ENCODE measurements at regions not wholly inside any gene's neighbourhood (a gene's known extent, or its start where the extent isn't known, plus 50 kb on each side); places are given as distances from the start of the nearest gene placed in this dataset.
"Not testable (repeated sequence)": the region's sequence is repeated elsewhere in the genome, so short reads cannot be mapped to it uniquely, and the experiment has no call there.

GRCh38 chr12:67039995-67040860 is 228.9 kb upstream of the CAND1 start:
- CTCF ChIA-PET: no interaction called here

GRCh38 chr12:67040861-67041137 is 228.4 kb upstream of the CAND1 start:
- H3K9me3 Mint-ChIP-seq: no peaks in the 10 kb centered on the region

More at GRCh38 chr12:67039995-67040860, 228.9 kb upstream of the CAND1 start:
- H3K4me3 Mint-ChIP-seq: no peak overlapping the region
- H3K27me3 Mint-ChIP-seq (ENCODE audit: low read depth): no peaks in the 10 kb centered on the region
- intact Hi-C loops (cut with micrococcal nuclease): no loop called here
- DNase-seq: no peak
- H3K27ac Mint-ChIP-seq: no peak overlapping the region
- H3K4me1 Mint-ChIP-seq (ENCODE audit: low read depth): peaks cover 3% of the 10 kb centered on the region
- no peaks in the 10 kb centered on the region for H3K9me3 Mint-ChIP-seq
- no peaks in the 10 kb centered on the region for H3K36me3 Mint-ChIP-seq (ENCODE audit: low read depth)

GRCh38 chr12:67042697-67043131 is 226.4 kb upstream of the CAND1 start:
- Mint-ChIP-seq H3K27ac (no peak overlapping the region), H3K4me1 (ENCODE audit: low read depth) (peaks cover 3% of the 10 kb centered on the region), H3K27me3 (ENCODE audit: low read depth) (no peaks in the 10 kb centered on the region), H3K36me3 (ENCODE audit: low read depth) (no peaks in the 10 kb centered on the region), H3K9me3 (no peaks in the 10 kb centered on the region), H3K4me3 (no peak overlapping the region)
- DNase-seq: no peak
- CTCF ChIA-PET: interaction anchor here (0.6 to 0.9 kb wide), 2 partner anchors 17 to 73 kb away, joined by 3 to 4 read pairs; no protein-coding TSS in a partner anchor
- intact Hi-C loops (cut with micrococcal nuclease): no loop called here

More at GRCh38 chr12:67040861-67041137, 228.4 kb upstream of the CAND1 start:
- H3K27me3 Mint-ChIP-seq (ENCODE audit: low read depth): no peaks in the 10 kb centered on the region
- CTCF ChIA-PET: no interaction called here
- intact Hi-C loops (cut with micrococcal nuclease): no loop called here
- no peak overlapping the region for H3K4me3 Mint-ChIP-seq
- H3K4me1 Mint-ChIP-seq (ENCODE audit: low read depth): peaks cover 3% of the 10 kb centered on the region
- no peak overlapping the region for H3K27ac Mint-ChIP-seq
- H3K36me3 Mint-ChIP-seq (ENCODE audit: low read depth): no peaks in the 10 kb centered on the region
- DNase-seq: no peak

- Mint-ChIP-seq H3K4me1 (ENCODE audit: low read depth) (peaks cover 3% of the 10 kb centered on the region), H3K27ac (no peak overlapping the region), H3K36me3 (ENCODE audit: low read depth) (no peaks in the 10 kb centered on the region), H3K9me3 (no peaks in the 10 kb centered on the region), H3K27me3 (ENCODE audit: low read depth) (no peaks in the 10 kb centered on the region), H3K4me3 (no peak overlapping the region)
- DNase-seq: no peak
- CTCF ChIA-PET: interaction anchor here (1.5 kb wide), 1 partner anchor 18 kb away, joined by 6 read pairs; no protein-coding TSS in a partner anchor
- intact Hi-C loops (cut with micrococcal nuclease): no loop called here
Observed at GRCh38 chr12:67043771-67044170, 225.4 kb upstream of the CAND1 start.

GRCh38 chr12:67045650-67046049 is 223.5 kb upstream of the CAND1 start:
- Mint-ChIP-seq H3K4me3 (no peak overlapping the region), H3K27ac (no peak overlapping the region), H3K9me3 (no peaks in the 10 kb centered on the region), H3K36me3 (ENCODE audit: low read depth) (peaks cover 1% of the 10 kb centered on the region), H3K27me3 (ENCODE audit: low read depth) (no peaks in the 10 kb centered on the region), H3K4me1 (ENCODE audit: low read depth) (no peaks in the 10 kb centered on the region)
- DNase-seq: no peak
- intact Hi-C loops (cut with micrococcal nuclease): no loop called here
- CTCF ChIA-PET: interaction anchor here (0.9 kb wide), 1 partner anchor 22 kb away, joined by 4 read pairs; no protein-coding TSS in a partner anchor

GRCh38 chr12:67046062-67046461 is 223.1 kb upstream of the CAND1 start:
- no peak for DNase-seq
- CTCF ChIA-PET: no interaction called here

GRCh38 chr12:67047634-67048033 is 221.5 kb upstream of the CAND1 start:
- Mint-ChIP-seq H3K9me3 (no peaks in the 10 kb centered on the region), H3K4me1 (ENCODE audit: low read depth) (no peaks in the 10 kb centered on the region), H3K27me3 (ENCODE audit: low read depth) (no peaks in the 10 kb centered on the region), H3K4me3 (no peak overlapping the region), H3K36me3 (ENCODE audit: low read depth) (peaks cover 1% of the 10 kb centered on the region), H3K27ac (no peak overlapping the region)
- DNase-seq: no peak
- CTCF ChIA-PET: interaction anchor here (0.8 kb wide), 1 partner anchor 22 kb away, joined by 3 read pairs; no protein-coding TSS in a partner anchor
- intact Hi-C loops (cut with micrococcal nuclease): no loop called here

More at GRCh38 chr12:67046062-67046461, 223.1 kb upstream of the CAND1 start:
- no peaks in the 10 kb centered on the region for H3K4me1 Mint-ChIP-seq (ENCODE audit: low read depth)
- no peak overlapping the region for H3K27ac Mint-ChIP-seq
- H3K27me3 Mint-ChIP-seq (ENCODE audit: low read depth): no peaks in the 10 kb centered on the region
- H3K9me3 Mint-ChIP-seq: no peaks in the 10 kb centered on the region
- peaks cover 1% of the 10 kb centered on the region for H3K36me3 Mint-ChIP-seq (ENCODE audit: low read depth)
- intact Hi-C loops (cut with micrococcal nuclease): no loop called here
- no peak overlapping the region for H3K4me3 Mint-ChIP-seq

GRCh38 chr12:67048371-67048770 is 220.8 kb upstream of the CAND1 start:
- H3K27ac Mint-ChIP-seq: no peak overlapping the region
- no peak for DNase-seq
- peaks cover 1% of the 10 kb centered on the region for H3K36me3 Mint-ChIP-seq (ENCODE audit: low read depth)
- CTCF ChIA-PET: no interaction called here
- H3K4me1 Mint-ChIP-seq (ENCODE audit: low read depth): no peaks in the 10 kb centered on the region
- no peaks in the 10 kb centered on the region for H3K9me3 Mint-ChIP-seq
- H3K4me3 Mint-ChIP-seq: no peak overlapping the region
- intact Hi-C loops (cut with micrococcal nuclease): no loop called here
- no peaks in the 10 kb centered on the region for H3K27me3 Mint-ChIP-seq (ENCODE audit: low read depth)

- H3K36me3 Mint-ChIP-seq (ENCODE audit: low read depth); H3K27ac Mint-ChIP-seq; DNase-seq; H3K4me1 Mint-ChIP-seq (ENCODE audit: low read depth); H3K4me3 Mint-ChIP-seq; H3K27me3 Mint-ChIP-seq (ENCODE audit: low read depth); intact Hi-C loops (cut with micrococcal nuclease); H3K9me3 Mint-ChIP-seq; CTCF ChIA-PET: not testable (repeated sequence)
Observed at GRCh38 chr12:67049199-67049598, 220.0 kb upstream of the CAND1 start.

- Mint-ChIP-seq H3K27me3 (ENCODE audit: low read depth) (no peaks in the 10 kb centered on the region), H3K4me1 (ENCODE audit: low read depth) (no peaks in the 10 kb centered on the region), H3K4me3 (no peak overlapping the region), H3K36me3 (ENCODE audit: low read depth) (peaks cover 1% of the 10 kb centered on the region), H3K27ac (no peak overlapping the region), H3K9me3 (no peaks in the 10 kb centered on the region)
- DNase-seq: no peak
- CTCF ChIA-PET: no interaction called here
- intact Hi-C loops (cut with micrococcal nuclease): no loop called here
Observed at GRCh38 chr12:67052981-67053380, 216.2 kb upstream of the CAND1 start.

- no peaks in the 10 kb centered on the region for H3K27me3 Mint-ChIP-seq (ENCODE audit: low read depth)
- no peak overlapping the region for H3K27ac Mint-ChIP-seq
- CTCF ChIA-PET: interaction anchor here (1.2 kb wide), 1 partner anchor 30 kb away, joined by 5 read pairs; no protein-coding TSS in a partner anchor
- H3K9me3 Mint-ChIP-seq: no peaks in the 10 kb centered on the region
- no peak overlapping the region for H3K4me3 Mint-ChIP-seq
- intact Hi-C loops (cut with micrococcal nuclease): no loop called here
- no peak for DNase-seq
- H3K36me3 Mint-ChIP-seq (ENCODE audit: low read depth): no peaks in the 10 kb centered on the region
- H3K4me1 Mint-ChIP-seq (ENCODE audit: low read depth): peaks cover 5% of the 10 kb centered on the region
Observed at GRCh38 chr12:67056329-67056728, 212.8 kb upstream of the CAND1 start.

GRCh38 chr12:67057072-67057471 is 212.1 kb upstream of the CAND1 start:
- Mint-ChIP-seq H3K9me3 (no peaks in the 10 kb centered on the region), H3K4me3 (no peak overlapping the region), H3K27me3 (ENCODE audit: low read depth) (peaks cover 3% of the 10 kb centered on the region), H3K27ac (no peak overlapping the region), H3K4me1 (ENCODE audit: low read depth) (peaks cover 5% of the 10 kb centered on the region), H3K36me3 (ENCODE audit: low read depth) (no peaks in the 10 kb centered on the region)
- intact Hi-C loops (cut with micrococcal nuclease): no loop called here
- DNase-seq: no peak
- CTCF ChIA-PET: no interaction called here

- CTCF ChIA-PET: interaction anchor here (1.0 kb wide), 1 partner anchor 33 kb away, joined by 3 read pairs; no protein-coding TSS in a partner anchor
- no peaks in the 10 kb centered on the region for H3K9me3 Mint-ChIP-seq
- no peaks in the 10 kb centered on the region for H3K36me3 Mint-ChIP-seq (ENCODE audit: low read depth)
- peaks cover 5% of the 10 kb centered on the region for H3K4me1 Mint-ChIP-seq (ENCODE audit: low read depth)
- no peak overlapping the region for H3K27ac Mint-ChIP-seq
- no peak for DNase-seq
- H3K27me3 Mint-ChIP-seq (ENCODE audit: low read depth): peaks cover 15% of the 10 kb centered on the region
- H3K4me3 Mint-ChIP-seq: no peak overlapping the region
- intact Hi-C loops (cut with micrococcal nuclease): no loop called here
Observed at GRCh38 chr12:67062193-67062592, 207.0 kb upstream of the CAND1 start.

All from activated naive CD4-positive, alpha-beta T cell treated with anti-CD3 and anti-CD28 coated beads for 36 hours (primary cell).